Endothelial cell of umbilical vein (primary cell): ENCODE measurements at regions not wholly inside any gene's neighbourhood (a gene's known extent, or its start where the extent isn't known, plus 50 kb on each side); places are given as distances from the start of the nearest gene placed in this dataset.

Experiments
- BruUV-seq: library from RNA; stranded (reverse); fragments of 400-500 nt; replicated peaks from 2 replicates; lab custom pipeline; 2021; lab: Mats Ljungman, UMichigan
- CTCF ChIA-PET: fragments of 300-600, 350-600 bp; sonication (Branson Sonifier 250); formaldehyde crosslinking; loops from one replicate; lab custom pipeline; 2021; ENCODE audit warnings: antibody characterized with exemption, inconsistent platforms; lab: Charles Lee
- POLR2A ChIA-PET: fragments of 300-600, 350-600 bp; sonication (Branson Sonifier 250); formaldehyde crosslinking; loops from one replicate; lab custom pipeline; 2021; ENCODE audit warnings: antibody characterized with exemption, inconsistent platforms; lab: Charles Lee
- DNase-seq: peaks from one replicate; pipeline ENCODE4 v3.0.0-alpha.2; 2011; ENCODE audit warnings: low read depth, low spot score
- FAIRE-seq: peaks from 2 replicates; lab custom pipeline; 2011; peaks lifted over from hg19 to GRCh38; lab: Jason Lieb, UNC
- H2AFZ ChIP-seq: 2 replicates; pipeline ENCODE4 v1.6.0; 2012; ENCODE audit warnings: low read depth, low read length, control low read depth, inconsistent platforms
- H3K27ac ChIP-seq: 2 replicates; pipeline ENCODE4 v1.5.1; 2011; ENCODE audit warnings: low read depth, mild to moderate bottlenecking, control low read depth, low read length, moderate library complexity; ENCODE audit not compliant: insufficient read depth
- H3K27me3 ChIP-seq, 2 experiments: 2 replicates each; pipeline versions ENCODE4 v1.6.0 to v1.6.1; 2011; ENCODE audit warnings: low read length in 2 of 2, mixed read lengths in 1 of 2; ENCODE audit not compliant: control insufficient read depth in 2 of 2, insufficient read depth in 2 of 2
- H3K36me3 ChIP-seq, 2 experiments: 2 replicates in 1 of 2; 3 replicates in 1 of 2; pipeline ENCODE4 v1.5.1; 2011; ENCODE audit warnings: low read length in 2 of 2, mild to moderate bottlenecking in 1 of 2, moderate library complexity in 1 of 2; ENCODE audit not compliant: control insufficient read depth in 2 of 2, insufficient read depth in 2 of 2; ENCODE audit errors: extremely low read depth in 1 of 2
- H3K4me1 ChIP-seq: 3 replicates; pipeline ENCODE4 v1.5.1; 2011; ENCODE audit warnings: mild to moderate bottlenecking, low read length; ENCODE audit not compliant: control insufficient read depth, insufficient read depth; ENCODE audit errors: extremely low read depth
- H3K4me2 ChIP-seq: 2 replicates; pipeline ENCODE4 v1.6.1; 2011; ENCODE audit warnings: low read length, control low read depth, mixed read lengths; ENCODE audit not compliant: insufficient read depth
- H3K4me3 ChIP-seq, 3 experiments: fragments of 200-600 bp in 1 of 3; sonication (generic), shearing (Covaris generic) in 1 of 3; replicated peaks in 1 of 3; 2 replicates each; pipeline ENCODE4 v1.5.1; 2011 to 2016; ENCODE audit warnings: control low read depth in 3 of 3, low read length in 3 of 3, mild to moderate bottlenecking in 2 of 3, inconsistent platforms in 1 of 3, low read depth in 1 of 3, moderate library complexity in 1 of 3; ENCODE audit not compliant: insufficient read depth in 1 of 3
- H3K79me2 ChIP-seq: 2 replicates; pipeline ENCODE4 v1.6.0; 2012; ENCODE audit warnings: low read length, inconsistent platforms; ENCODE audit not compliant: control insufficient read depth, insufficient read depth
- H3K9ac ChIP-seq: replicated peaks from 2 replicates; pipeline ENCODE3; 2011; ENCODE audit warnings: low read length, control low read depth; ENCODE audit not compliant: insufficient read depth; ENCODE audit errors: extremely low read depth
- H3K9me1 ChIP-seq: replicated peaks from 3 replicates; pipeline ENCODE4 v1.6.0; 2011; ENCODE audit warnings: mild to moderate bottlenecking, low read length; ENCODE audit not compliant: control insufficient read depth, insufficient read depth; ENCODE audit errors: extremely low read depth
- H3K9me3 ChIP-seq: replicated peaks from 2 replicates; pipeline ENCODE4 v1.5.1; 2012; ENCODE audit warnings: low read length, inconsistent platforms; ENCODE audit not compliant: control insufficient read depth, insufficient read depth
- H4K20me1 ChIP-seq: replicated peaks from 2 replicates; pipeline ENCODE3; 2011; ENCODE audit warnings: mild to moderate bottlenecking, low read length; ENCODE audit not compliant: control insufficient read depth, insufficient read depth; ENCODE audit errors: extremely low read depth
- CTCF ChIP-seq, 2 donors: IDR thresholded peaks; 1 replicate in 1 of 2; 2 replicates in 1 of 2; pipeline ENCODE4 v1.5.1; 2011; ENCODE audit warnings: low read length in 2 of 2, mild to moderate bottlenecking in 2 of 2, moderate library complexity in 2 of 2, control low read depth in 1 of 2, inconsistent platforms in 1 of 2, low read depth in 1 of 2; ENCODE audit not compliant: insufficient read depth in 1 of 2; ENCODE audit errors: extremely low read depth in 1 of 2
- EZH2 ChIP-seq: IDR thresholded peaks from 2 replicates; pipeline ENCODE4 v1.6.1; 2012; ENCODE audit warnings: borderline replicate concordance, low read depth, mild to moderate bottlenecking, moderate library complexity, low read length, inconsistent platforms; ENCODE audit not compliant: severe bottlenecking
- FOS ChIP-seq: IDR thresholded peaks from 2 replicates; pipeline ENCODE4 v1.6.1; 2011; ENCODE audit warnings: mild to moderate bottlenecking, low read length, moderate library complexity, borderline replicate concordance; ENCODE audit not compliant: insufficient read depth
- GATA2 ChIP-seq: IDR thresholded peaks from 2 replicates; pipeline ENCODE4 v1.7.0; 2011; ENCODE audit warnings: low read depth, mild to moderate bottlenecking, moderate library complexity, mixed read lengths, low read length; ENCODE audit not compliant: insufficient read length, insufficient read depth
- JUN ChIP-seq: IDR thresholded peaks from 2 replicates; pipeline ENCODE4 v1.6.1; 2011; ENCODE audit warnings: borderline replicate concordance, low read depth; ENCODE audit not compliant: insufficient read length, insufficient read depth
- MYC ChIP-seq: IDR thresholded peaks from one replicate; pipeline ENCODE4 v1.6.1; 2011; ENCODE audit warnings: mild to moderate bottlenecking, low read depth, low read length
- POLR2A ChIP-seq: IDR thresholded peaks from 2 replicates; pipeline ENCODE4 v1.6.1; 2012; ENCODE audit warnings: low read depth, mild to moderate bottlenecking, control low read depth, low read length
- POLR2AphosphoS5 ChIP-seq: IDR thresholded peaks from 2 replicates; pipeline ENCODE4 v1.6.1; 2012; ENCODE audit warnings: low read depth, mild to moderate bottlenecking, control low read depth, low read length, moderate library complexity; ENCODE audit not compliant: insufficient read depth
- dilution Hi-C: fragments of 300-500 bp; cut with MboI; formaldehyde crosslinking; loops from one replicate; pipeline ENCODE4 v1.15.0; 2019; ENCODE audit warnings: low sequenced_read_pairs; ENCODE audit not compliant: extremely low pct_ligation_motif_present
- intact Hi-C: fragments of 100-400 bp; cut with micrococcal nuclease; formaldehyde crosslinking; loops from one replicate; pipeline ENCODE4 v1.10.0; 2022
- TF ChIP-seq, protein P1 (sequence below): IDR thresholded peaks from 2 replicates; pipeline ENCODE4 v1.6.1; 2011; ENCODE audit not compliant: insufficient read depth, insufficient read length

DNA sequence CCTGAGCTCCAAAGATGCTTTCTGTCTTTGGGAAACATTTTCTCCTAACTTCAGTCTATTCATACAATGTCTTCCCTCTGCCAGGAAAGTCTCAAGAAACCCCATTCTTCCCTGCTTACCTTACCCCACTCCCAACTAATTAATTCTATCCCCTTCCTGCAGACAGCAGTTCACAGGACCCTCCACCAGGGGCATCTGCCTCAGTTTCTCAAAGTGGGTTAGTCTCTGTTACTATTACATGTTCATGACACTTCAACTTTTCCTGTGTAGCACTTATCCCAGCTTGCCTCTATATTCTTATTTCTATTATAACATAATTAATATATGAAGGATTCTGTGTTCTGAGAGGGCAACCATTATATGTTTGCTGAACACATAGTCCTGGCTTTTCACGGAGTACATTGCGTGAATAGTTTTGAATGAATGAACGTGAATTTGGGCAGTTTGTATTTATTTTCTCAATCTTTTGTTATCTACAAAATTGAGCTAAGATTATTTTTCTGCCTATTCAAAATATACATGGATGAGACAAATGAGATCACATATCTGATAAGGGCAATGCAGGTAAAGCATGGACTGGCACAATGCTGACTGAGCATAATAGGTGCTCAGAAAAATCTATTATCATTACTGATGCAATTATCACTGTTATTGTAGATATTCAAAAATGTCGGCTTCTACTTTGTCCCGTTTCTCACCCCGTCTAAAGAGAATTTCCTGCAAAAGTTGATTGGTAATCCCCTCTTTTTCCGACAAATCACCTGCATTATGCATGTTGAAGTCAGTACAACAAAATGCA, 341.1 kb downstream of the BRINP1 start:
- H3K4me2 ChIP-seq, result no peak overlapping the region
- intact Hi-C loops (no loop called here), dilution Hi-C loops (no loop called here)
- FAIRE-seq (no peak), DNase-seq (no peak)
- ChIA-PET CTCF (no interaction called here), POLR2A (no interaction called here)
- H3K9me3 ChIP-seq, result no peaks in the 10 kb centered on the region
- no peaks in the 10 kb centered on the region for H3K4me1 ChIP-seq
- no peak overlapping the region for H3K4me3 ChIP-seq
- H2AFZ ChIP-seq, result no peak overlapping the region
- H3K9ac ChIP-seq, result no peak overlapping the region
- no peaks in the 10 kb centered on the region for H3K27me3 ChIP-seq
- TF ChIP-seq GATA2 (no peak), EZH2 (no peak), POLR2A (no peak), CTCF (IDR thresholded peaks at IDR 0.05; ENCODE audit: extremely low read depth in 1 of 2, insufficient read depth in 1 of 2, low read depth in 1 of 2, low read length in 2 of 2) (no peak), MYC (no peak), JUN (no peak), POLR2AphosphoS5 (no peak), FOS (no peak)
- TF ChIP-seq, protein P1, sequence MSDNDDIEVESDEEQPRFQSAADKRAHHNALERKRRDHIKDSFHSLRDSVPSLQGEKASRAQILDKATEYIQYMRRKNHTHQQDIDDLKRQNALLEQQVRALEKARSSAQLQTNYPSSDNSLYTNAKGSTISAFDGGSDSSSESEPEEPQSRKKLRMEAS, result no peak
- no peaks in the 10 kb centered on the region for H3K79me2 ChIP-seq
- H3K27ac ChIP-seq, result no peak overlapping the region
- H4K20me1 ChIP-seq, result no peaks in the 10 kb centered on the region
- H3K9me1 ChIP-seq, result no peaks in the 10 kb centered on the region
- H3K36me3 ChIP-seq, result no peaks in the 10 kb centered on the region
- BruUV-seq, result no TSS peak
